Fibroblast of lung (primary cell): ENCODE measurements at regions not wholly inside any gene's neighbourhood (a gene's known extent, or its start where the extent isn't known, plus 50 kb on each side); places are given as distances from the start of the nearest gene placed in this dataset.
"Not testable (repeated sequence)": the region's sequence is repeated elsewhere in the genome, so short reads cannot be mapped to it uniquely, and the experiment has no call there.

Experiments used
- DNase-seq, 2 donors: peaks; one replicate each; pipeline versions ENCODE4 v3.0.0 to v3.0.0-alpha.2; 2010; ENCODE audit warnings: low read depth in 2 of 2
- H2AFZ ChIP-seq: 2 replicates; pipeline ENCODE4 v1.5.1; 2012; ENCODE audit warnings: low read length, control low read depth, inconsistent platforms
- H3K27ac ChIP-seq: 2 replicates; pipeline ENCODE4 v1.5.1; 2011; ENCODE audit warnings: low read length, control low read depth; ENCODE audit not compliant: insufficient read depth
- H3K27me3 ChIP-seq: 2 replicates; pipeline ENCODE4 v1.5.1; 2011; ENCODE audit warnings: mild to moderate bottlenecking, low read length; ENCODE audit not compliant: control insufficient read depth, insufficient read depth
- H3K36me3 ChIP-seq: 2 replicates; pipeline ENCODE4 v1.5.1; 2011; ENCODE audit warnings: low read length; ENCODE audit not compliant: control insufficient read depth, insufficient read depth
- H3K4me1 ChIP-seq: 2 replicates; pipeline ENCODE4 v1.5.1; 2011; ENCODE audit warnings: low read length; ENCODE audit not compliant: control insufficient read depth, insufficient read depth; ENCODE audit errors: extremely low read depth
- H3K4me2 ChIP-seq: 2 replicates; pipeline ENCODE4 v1.5.1; 2011; ENCODE audit warnings: low read length, control low read depth; ENCODE audit not compliant: insufficient read depth; ENCODE audit errors: extremely low read depth
- H3K4me3 ChIP-seq, 4 experiments: fragments of 200-600 bp in 1 of 4; sonication (generic) in 1 of 4; replicated peaks in 1 of 4; 2 replicates each; pipeline ENCODE4 v1.5.1; 2011 to 2016; ENCODE audit warnings: low read length in 4 of 4, low read depth in 3 of 4, mild to moderate bottlenecking in 3 of 4, control low read depth in 2 of 4, inconsistent platforms in 1 of 4, mixed read lengths in 1 of 4; ENCODE audit not compliant: insufficient read depth in 1 of 4; ENCODE audit errors: control extremely low read depth in 1 of 4
- H3K79me2 ChIP-seq: 2 replicates; pipeline ENCODE4 v1.5.1; 2012; ENCODE audit warnings: mild to moderate bottlenecking, low read length, inconsistent platforms; ENCODE audit not compliant: control insufficient read depth, insufficient read depth
- H3K9ac ChIP-seq: 2 replicates; pipeline ENCODE4 v1.5.1; 2011; ENCODE audit warnings: mild to moderate bottlenecking, low read length, control low read depth; ENCODE audit not compliant: insufficient read depth
- H3K9me3 ChIP-seq: 2 replicates; pipeline ENCODE4 v1.5.1; 2012; ENCODE audit warnings: low read depth, low read length; ENCODE audit not compliant: control insufficient read depth, insufficient read depth
- H4K20me1 ChIP-seq: 2 replicates; pipeline ENCODE4 v1.5.1; 2011; ENCODE audit warnings: low read length; ENCODE audit not compliant: control insufficient read depth, insufficient read depth; ENCODE audit errors: extremely low read depth
- EZH2 ChIP-seq: IDR thresholded peaks from 2 replicates; pipeline ENCODE4 v1.5.1; 2012; ENCODE audit warnings: low read length, control low read depth, mild to moderate bottlenecking; ENCODE audit errors: missing control alignments
- TF ChIP-seq, protein P1 (sequence below), 2 donors: IDR thresholded peaks in 1 of 2; conservative IDR thresholded peaks in 1 of 2; 1 replicate in 1 of 2; 2 replicates in 1 of 2; pipeline ENCODE4 v1.5.1; 2011 to 2012; ENCODE audit warnings: low read length in 2 of 2, control low read depth in 1 of 2, inconsistent platforms in 1 of 2, low read depth in 1 of 2, mild to moderate bottlenecking in 1 of 2

DNA sequence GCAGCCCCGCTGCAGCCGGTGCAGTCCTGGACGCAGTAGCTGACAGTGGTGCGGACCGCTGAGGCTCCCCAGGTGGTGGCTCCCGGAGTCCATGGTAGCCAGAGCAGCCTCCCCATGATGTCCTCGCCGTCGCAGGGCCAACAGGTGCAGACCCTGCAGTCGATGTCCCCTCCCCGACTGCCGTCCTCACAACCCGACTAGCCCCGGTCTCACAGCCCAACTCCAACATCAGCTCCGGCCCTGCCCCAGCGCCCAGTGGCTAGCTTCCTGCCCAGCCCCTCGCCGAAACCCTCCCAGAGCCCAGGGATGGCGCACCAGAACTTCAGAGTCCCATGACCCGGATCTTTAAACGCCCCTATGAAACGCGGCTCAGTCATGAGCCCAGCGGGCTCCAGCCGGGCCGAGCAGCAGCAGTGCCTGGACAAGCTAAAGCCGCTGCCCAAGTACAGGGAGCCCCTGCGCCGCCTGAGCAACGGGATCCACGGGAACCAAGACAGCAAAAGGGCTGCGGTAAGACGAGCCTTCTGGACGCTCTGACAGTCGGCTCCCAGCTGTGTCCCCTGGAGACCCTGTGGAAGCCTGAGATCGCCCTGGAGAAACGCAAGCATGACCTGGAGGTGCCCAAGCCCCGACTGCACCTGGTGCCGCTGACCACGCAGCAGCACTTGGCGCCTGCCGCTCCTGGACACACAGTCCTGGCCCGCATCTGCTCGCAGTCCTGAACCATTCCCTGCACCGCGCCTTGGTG, 53.8 kb upstream of the TUBA3E start:
- no peaks in the 10 kb centered on the region for H3K4me1 ChIP-seq
- no peak overlapping the region for H3K27ac ChIP-seq
- no peaks in the 10 kb centered on the region for H3K79me2 ChIP-seq
- TF ChIP-seq EZH2, result peak; percentile 35
- TF ChIP-seq, protein P1, sequence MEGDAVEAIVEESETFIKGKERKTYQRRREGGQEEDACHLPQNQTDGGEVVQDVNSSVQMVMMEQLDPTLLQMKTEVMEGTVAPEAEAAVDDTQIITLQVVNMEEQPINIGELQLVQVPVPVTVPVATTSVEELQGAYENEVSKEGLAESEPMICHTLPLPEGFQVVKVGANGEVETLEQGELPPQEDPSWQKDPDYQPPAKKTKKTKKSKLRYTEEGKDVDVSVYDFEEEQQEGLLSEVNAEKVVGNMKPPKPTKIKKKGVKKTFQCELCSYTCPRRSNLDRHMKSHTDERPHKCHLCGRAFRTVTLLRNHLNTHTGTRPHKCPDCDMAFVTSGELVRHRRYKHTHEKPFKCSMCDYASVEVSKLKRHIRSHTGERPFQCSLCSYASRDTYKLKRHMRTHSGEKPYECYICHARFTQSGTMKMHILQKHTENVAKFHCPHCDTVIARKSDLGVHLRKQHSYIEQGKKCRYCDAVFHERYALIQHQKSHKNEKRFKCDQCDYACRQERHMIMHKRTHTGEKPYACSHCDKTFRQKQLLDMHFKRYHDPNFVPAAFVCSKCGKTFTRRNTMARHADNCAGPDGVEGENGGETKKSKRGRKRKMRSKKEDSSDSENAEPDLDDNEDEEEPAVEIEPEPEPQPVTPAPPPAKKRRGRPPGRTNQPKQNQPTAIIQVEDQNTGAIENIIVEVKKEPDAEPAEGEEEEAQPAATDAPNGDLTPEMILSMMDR (conservative IDR thresholded peaks at IDR 0.05 in 1 of 2, IDR thresholded peaks at IDR 0.05 in 1 of 2; ENCODE audit: low read depth in 1 of 2, low read length in 2 of 2), result no peak
- no peak overlapping the region for H2AFZ ChIP-seq
- H3K9me3 ChIP-seq, result no peaks in the 10 kb centered on the region
- H3K4me2 ChIP-seq, result peak overlapping the region; percentile 25
- no peaks in the 10 kb centered on the region for H4K20me1 ChIP-seq
- DNase-seq, result no peak
- H3K9ac ChIP-seq, result no peak overlapping the region
- peak overlapping the region in 1 of 4 experiments; percentile 10 for H3K4me3 ChIP-seq
- H3K36me3 ChIP-seq, result no peaks in the 10 kb centered on the region
- no peaks in the 10 kb centered on the region for H3K27me3 ChIP-seq

DNA sequence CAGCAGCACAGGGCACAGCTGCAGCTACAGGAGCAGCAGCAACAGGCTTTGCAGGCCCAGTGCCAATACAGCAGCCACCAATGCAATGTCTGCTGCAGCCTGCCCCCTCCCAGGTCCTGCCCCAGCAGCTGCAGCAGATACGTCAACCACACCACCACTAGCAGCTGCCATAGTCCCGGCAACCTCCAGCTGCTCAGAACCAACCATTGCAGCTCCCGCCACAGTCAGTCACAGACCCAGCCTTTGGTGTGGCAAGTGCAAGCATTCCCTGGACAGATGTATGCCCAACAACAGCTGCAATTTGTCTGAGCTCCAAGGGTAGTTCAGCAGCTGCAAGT, 53.3 kb upstream of the TUBA3E start:
- H4K20me1 ChIP-seq, result no peaks in the 10 kb centered on the region
- peak in 1 of 2 donors; percentile 19 for DNase-seq
- no peak overlapping the region for H3K4me2 ChIP-seq
- H3K9ac ChIP-seq, result no peak overlapping the region
- H3K4me1 ChIP-seq, result no peaks in the 10 kb centered on the region
- no peak overlapping the region for H3K4me3 ChIP-seq
- no peaks in the 10 kb centered on the region for H3K79me2 ChIP-seq
- TF ChIP-seq, protein P1 (conservative IDR thresholded peaks at IDR 0.05 in 1 of 2, IDR thresholded peaks at IDR 0.05 in 1 of 2; ENCODE audit: low read depth in 1 of 2, low read length in 2 of 2), result no peak
- TF ChIP-seq EZH2, result no peak
- no peaks in the 10 kb centered on the region for H3K27me3 ChIP-seq
- no peak overlapping the region for H3K27ac ChIP-seq
- H3K36me3 ChIP-seq, result no peaks in the 10 kb centered on the region
- H2AFZ ChIP-seq, result no peak overlapping the region
- no peaks in the 10 kb centered on the region for H3K9me3 ChIP-seq

DNA sequence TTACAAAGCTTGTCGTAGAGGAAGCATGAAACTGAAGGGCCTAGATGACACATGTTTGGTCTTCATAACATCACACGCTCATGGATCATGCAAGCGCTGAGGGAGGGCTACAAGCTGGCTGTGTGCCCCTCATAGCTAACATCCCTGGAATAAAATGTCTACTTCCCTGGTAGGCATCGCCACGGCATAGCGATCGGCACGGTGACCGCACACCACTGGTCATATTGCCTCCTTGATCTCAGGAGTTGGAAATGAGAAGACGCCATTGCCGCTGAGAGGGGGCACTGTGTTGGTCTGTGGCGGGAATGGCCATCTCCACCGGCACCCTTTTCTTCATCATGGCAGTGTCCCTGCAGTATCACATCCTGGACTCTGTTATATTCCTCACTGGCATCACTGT, 50.1 kb upstream of the TUBA3E start:
- not testable (repeated sequence) for H3K79me2 ChIP-seq, H3K27ac ChIP-seq

More for the DNA sequence above, 50.1 kb upstream of the TUBA3E start:
- H3K4me2 ChIP-seq, H3K27me3 ChIP-seq, H2AFZ ChIP-seq, H3K4me1 ChIP-seq, H3K9me3 ChIP-seq, H3K4me3 ChIP-seq, H3K9ac ChIP-seq, DNase-seq, H4K20me1 ChIP-seq, H3K36me3 ChIP-seq: not testable (repeated sequence)
